ENCODE measurements at regions not wholly inside any gene's neighbourhood (a gene's known extent, or its start where the extent isn't known, plus 50 kb on each side); places are given as distances from the start of the nearest gene placed in this dataset.

DNA sequence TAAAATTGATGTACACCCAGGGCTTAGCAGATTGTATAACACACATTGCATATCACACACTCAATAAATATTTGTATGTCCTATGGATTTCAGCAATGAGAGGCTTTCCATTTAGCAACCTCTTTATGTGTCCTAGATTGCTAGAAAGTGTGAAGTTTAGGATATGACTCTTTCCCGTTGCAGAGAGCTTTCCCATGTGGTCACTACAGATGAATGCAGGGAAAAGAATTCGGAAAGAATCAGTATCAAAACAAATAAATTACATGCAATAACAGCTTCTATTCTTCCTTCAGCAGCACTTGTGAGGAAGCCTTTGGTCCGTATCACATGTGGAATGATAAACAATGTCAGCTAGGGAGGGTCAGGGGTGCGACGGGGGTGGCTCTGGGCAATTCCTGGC, 870.1 kb downstream of the C6orf118 start:
- TF ChIP-seq CTCF (IDR thresholded peaks at IDR 0.05; ENCODE audit: insufficient read depth, low read length, poor library complexity, severe bottlenecking) (no peak), EZH2phosphoT487 (conservative IDR thresholded peaks at IDR 0.05; ENCODE audit: low read length) (no peak)
